ENCODE measurements at regions not wholly inside any gene's neighbourhood (a gene's known extent, or its start where the extent isn't known, plus 50 kb on each side); places are given as distances from the start of the nearest gene placed in this dataset.
"Not testable (repeated sequence)": the region's sequence is repeated elsewhere in the genome, so short reads cannot be mapped to it uniquely, and the experiment has no call there.

- H3K27ac ChIP-seq (ENCODE audit: low read depth, low read length), result peak overlapping the region; percentile 85
- no peaks in the 10 kb centered on the region for H4K20me1 ChIP-seq (ENCODE audit: control insufficient read depth, insufficient read depth, low read depth, low read length)
- H3K4me1 ChIP-seq (ENCODE audit: control insufficient read depth, low read length), result peaks cover 53% of the 10 kb centered on the region
- no peaks in the 10 kb centered on the region for H3K27me3 ChIP-seq (ENCODE audit: control insufficient read depth, low read length)
- H3K79me2 ChIP-seq (ENCODE audit: control insufficient read depth, low read length), result no peaks in the 10 kb centered on the region
- no peaks in the 10 kb centered on the region for H3F3A ChIP-seq (ENCODE audit: control insufficient read depth, insufficient read depth)
- TF ChIP-seq CTCF (IDR thresholded peaks at IDR 0.05; ENCODE audit: low read depth, low read length, poor library complexity, severe bottlenecking), result no peak
- no peak for TF ChIP-seq EZH2phosphoT487 (IDR thresholded peaks at IDR 0.05; ENCODE audit: borderline replicate concordance, low read length)
- H3K9me2 ChIP-seq (replicated peaks; ENCODE audit: control insufficient read depth, low read length), result no peaks in the 10 kb centered on the region
- H3K4me2 ChIP-seq (ENCODE audit: low read length), result peak overlapping the region; percentile 95
- H3K9me3 ChIP-seq (ENCODE audit: control insufficient read depth, insufficient read depth, low read length), result peaks cover 7% of the 10 kb centered on the region; the same call in 1 of the 2 replicates
- H3K4me3 ChIP-seq (ENCODE audit: low read length), result peak overlapping the region; percentile 76
- no peaks in the 10 kb centered on the region for H3K36me3 ChIP-seq (ENCODE audit: control insufficient read depth, low read length)
Observed at GRCh38 chr9:129414377-129414992, 206.4 kb downstream of the C9orf50 start.

- Histone ChIP-seq H3K36me3 (ENCODE audit: control insufficient read depth, low read length) (no peaks in the 10 kb centered on the region), H4K20me1 (ENCODE audit: control insufficient read depth, insufficient read depth, low read depth, low read length) (no peaks in the 10 kb centered on the region), H3K27me3 (ENCODE audit: control insufficient read depth, low read length) (no peaks in the 10 kb centered on the region), H3K4me2 (ENCODE audit: low read length) (peak overlapping the region; percentile 95), H3K9me2 (replicated peaks; ENCODE audit: control insufficient read depth, low read length) (no peaks in the 10 kb centered on the region), H3K4me1 (ENCODE audit: control insufficient read depth, low read length) (peaks cover 51% of the 10 kb centered on the region), H3F3A (ENCODE audit: control insufficient read depth, insufficient read depth) (no peaks in the 10 kb centered on the region), H3K4me3 (ENCODE audit: low read length) (peak overlapping the region; percentile 77), H3K9me3 (ENCODE audit: control insufficient read depth, insufficient read depth, low read length) (peaks cover 7% of the 10 kb centered on the region; the same call in 1 of the 2 replicates), H3K79me2 (ENCODE audit: control insufficient read depth, low read length) (no peaks in the 10 kb centered on the region), H3K27ac (ENCODE audit: low read depth, low read length) (peak overlapping the region; percentile 85)
- no peak for TF ChIP-seq CTCF (IDR thresholded peaks at IDR 0.05; ENCODE audit: low read depth, low read length, poor library complexity, severe bottlenecking)
- no peak for TF ChIP-seq EZH2phosphoT487 (IDR thresholded peaks at IDR 0.05; ENCODE audit: borderline replicate concordance, low read length)
Observed at GRCh38 chr9:129413537-129414376, 207.1 kb downstream of the C9orf50 start.

DNA sequence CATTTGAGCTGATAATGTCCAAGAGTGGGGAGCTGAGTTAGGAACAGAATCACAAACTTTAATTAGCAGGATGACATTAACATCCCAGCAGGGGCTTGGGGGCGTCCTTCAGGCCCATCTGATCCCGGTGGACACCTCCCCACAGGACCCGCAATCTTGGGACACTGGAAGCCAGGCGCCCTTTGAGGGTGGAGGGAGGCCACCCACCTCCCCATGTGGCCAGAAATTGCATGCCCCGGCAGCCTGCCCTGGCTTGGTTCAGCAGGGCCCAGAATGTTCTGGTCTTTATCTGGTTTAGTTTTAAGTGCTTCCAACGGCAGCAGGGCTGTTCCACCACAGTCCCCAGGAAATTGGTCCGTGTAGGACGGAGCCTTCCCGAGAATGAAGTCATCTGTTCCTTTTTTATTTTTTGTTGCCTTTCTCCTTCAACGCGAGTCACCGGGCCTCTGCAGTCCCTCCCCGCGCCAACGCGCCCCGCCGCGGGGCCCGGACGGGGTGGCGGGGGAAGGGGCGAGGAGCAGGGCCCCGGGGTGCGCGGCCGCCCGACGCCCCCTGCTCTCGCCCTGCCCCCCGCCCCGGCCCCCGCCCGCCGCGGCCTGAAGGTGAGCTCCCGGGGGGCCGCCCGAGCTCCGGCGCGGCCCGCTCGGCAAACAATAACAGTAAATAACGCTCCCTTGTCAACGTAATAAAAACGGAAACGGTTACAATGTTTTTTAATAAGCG lies 207.9 kb downstream of the C9orf50 start:
- Histone ChIP-seq H3K4me1 (ENCODE audit: control insufficient read depth, low read length) (peaks cover 51% of the 10 kb centered on the region), H3K79me2 (ENCODE audit: control insufficient read depth, low read length) (no peaks in the 10 kb centered on the region), H3K36me3 (ENCODE audit: control insufficient read depth, low read length) (no peaks in the 10 kb centered on the region), H3K4me2 (ENCODE audit: low read length) (peak overlapping the region; percentile 71), H4K20me1 (ENCODE audit: control insufficient read depth, insufficient read depth, low read depth, low read length) (no peaks in the 10 kb centered on the region), H3F3A (ENCODE audit: control insufficient read depth, insufficient read depth) (no peaks in the 10 kb centered on the region), H3K9me2 (replicated peaks; ENCODE audit: control insufficient read depth, low read length) (no peaks in the 10 kb centered on the region), H3K4me3 (ENCODE audit: low read length) (peak overlapping the region; percentile 77), H3K27ac (ENCODE audit: low read depth, low read length) (peak overlapping the region; percentile 85), H3K9me3 (ENCODE audit: control insufficient read depth, insufficient read depth, low read length) (peaks cover 7% of the 10 kb centered on the region; the same call in 1 of the 2 replicates), H3K27me3 (ENCODE audit: control insufficient read depth, low read length) (no peaks in the 10 kb centered on the region)
- TF ChIP-seq EZH2phosphoT487 (IDR thresholded peaks at IDR 0.05; ENCODE audit: borderline replicate concordance, low read length) (no peak), CTCF (IDR thresholded peaks at IDR 0.05; ENCODE audit: low read depth, low read length, poor library complexity, severe bottlenecking) (no peak)

GRCh38 chr9:129412176-129412813 lies 208.6 kb downstream of the C9orf50 start:
- H3K79me2 ChIP-seq (ENCODE audit: control insufficient read depth, low read length); H3K27me3 ChIP-seq (ENCODE audit: control insufficient read depth, low read length); H3K9me3 ChIP-seq (ENCODE audit: control insufficient read depth, insufficient read depth, low read length); H4K20me1 ChIP-seq (ENCODE audit: control insufficient read depth, insufficient read depth, low read depth, low read length); H3K36me3 ChIP-seq (ENCODE audit: control insufficient read depth, low read length); H3F3A ChIP-seq (ENCODE audit: control insufficient read depth, insufficient read depth); H3K9me2 ChIP-seq (replicated peaks; ENCODE audit: control insufficient read depth, low read length): not testable (repeated sequence)
- Histone ChIP-seq H3K4me1 (ENCODE audit: control insufficient read depth, low read length) (peaks cover 46% of the 10 kb centered on the region), H3K4me2 (ENCODE audit: low read length) (peak overlapping the region; percentile 71), H3K27ac (ENCODE audit: low read depth, low read length) (peak overlapping the region; percentile 85), H3K4me3 (ENCODE audit: low read length) (peak overlapping the region; percentile 77)

Measured in DOHH2 (cell line).